ENCODE measurements at regions not wholly inside any gene's neighbourhood (a gene's known extent, or its start where the extent isn't known, plus 50 kb on each side); places are given as distances from the start of the nearest gene placed in this dataset.

DNA sequence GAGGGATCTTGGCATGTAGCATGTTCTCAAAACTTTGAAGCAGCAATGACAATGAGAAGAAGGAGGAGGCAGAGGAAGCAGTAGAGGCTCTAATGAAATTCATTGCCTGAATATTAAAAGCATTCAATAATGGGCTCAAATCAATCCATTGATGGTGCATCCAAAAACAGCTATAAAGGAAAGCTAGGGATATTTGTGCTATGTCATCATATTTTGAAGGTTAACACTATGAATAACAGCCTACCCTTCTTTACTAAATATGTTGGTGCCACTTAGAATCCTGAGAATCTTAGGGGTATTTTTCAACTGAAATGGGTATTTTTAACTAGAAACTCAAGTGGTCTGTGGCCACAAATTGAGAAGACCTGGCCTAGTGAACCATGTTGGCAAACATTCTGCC is 153.7 kb downstream of the SETD4 start:
- TF ChIP-seq CTCF (IDR thresholded peaks at IDR 0.05): no peak

DNA sequence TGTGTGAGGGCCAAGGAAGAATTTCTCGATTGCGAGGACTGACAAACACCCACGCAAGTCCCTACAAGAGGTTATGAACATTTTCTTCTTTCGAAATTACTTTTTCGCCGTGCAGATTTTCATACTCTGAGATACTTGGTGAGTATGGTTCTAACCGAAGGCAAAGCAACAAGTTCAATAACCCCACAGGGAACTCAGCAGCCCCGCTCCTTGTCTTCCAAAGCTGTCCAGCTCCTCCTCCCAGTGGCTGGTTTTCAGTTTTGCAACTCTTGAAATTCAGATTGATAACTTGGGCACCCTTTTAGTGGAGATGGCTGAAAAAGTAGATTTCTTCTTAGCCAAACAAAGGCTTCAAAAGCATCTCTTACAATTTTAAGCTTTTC is 154.4 kb downstream of the SETD4 start:
- TF ChIP-seq CTCF (IDR thresholded peaks at IDR 0.05): no peak

GRCh38 chr21:35905096-35905962 is 155.0 kb downstream of the SETD4 start:
- TF ChIP-seq CTCF (IDR thresholded peaks at IDR 0.05): no peak

- TF ChIP-seq CTCF (IDR thresholded peaks at IDR 0.05): no peak
Observed at GRCh38 chr21:35900539-35900938, 159.8 kb downstream of the SETD4 start.

GRCh38 chr21:35896060-35896459 is 164.3 kb downstream of the SETD4 start:
- TF ChIP-seq CTCF (IDR thresholded peaks at IDR 0.05): no peak

- TF ChIP-seq CTCF (IDR thresholded peaks at IDR 0.05): no peak
Observed at GRCh38 chr21:35895598-35895997, 164.7 kb downstream of the SETD4 start.

DNA sequence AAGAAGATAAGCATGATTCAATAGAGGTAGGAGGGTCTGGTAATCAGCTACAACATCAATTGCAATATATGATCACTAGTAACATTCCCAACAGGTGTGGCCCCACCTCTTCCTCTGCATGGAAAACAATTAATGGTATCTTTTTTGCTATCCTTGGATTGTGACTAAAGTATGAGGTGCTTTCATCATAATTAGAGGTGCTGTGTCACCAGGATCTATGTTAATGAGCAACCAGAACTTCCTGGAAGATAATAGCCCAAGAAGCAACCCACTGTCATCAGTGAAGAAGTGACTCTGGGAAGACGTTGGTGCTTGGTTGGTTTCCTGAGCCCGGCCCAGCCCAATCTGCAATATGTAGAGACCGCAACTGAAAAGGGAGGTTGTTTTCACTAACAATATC is 167.2 kb downstream of the SETD4 start:
- no peak for TF ChIP-seq CTCF (IDR thresholded peaks at IDR 0.05)
